ENCODE measurements at regions not wholly inside any gene's neighbourhood (a gene's known extent, or its start where the extent isn't known, plus 50 kb on each side); places are given as distances from the start of the nearest gene placed in this dataset.

- intact Hi-C loops (cut with DNase I) = no loop called here
- H3K4me1 ChIP-seq = no peaks in the 10 kb centered on the region
- WGBS, 3 donors = 82 to 85% (median 84%) methylated on average over 5 of the region's 5 CpGs
Measured at GRCh38 chr2:144666032-144666431, 146.1 kb upstream of the ZEB2 start.

GRCh38 chr2:144663207-144663606 is 143.3 kb upstream of the ZEB2 start:
- H3K4me1 ChIP-seq = no peaks in the 10 kb centered on the region
- no peak overlapping the region for H3K4me3 ChIP-seq
- 91 to 95% (median 91%) methylated on average over 6 of the region's 6 CpGs for WGBS, 3 donors
- no peaks in the 10 kb centered on the region for H3K36me3 ChIP-seq (ENCODE audit: insufficient read depth in 1 of 2, low read depth in 1 of 2)
- DNase-seq (no peak), ATAC-seq (no peak)
- intact Hi-C loops (cut with DNase I) = no loop called here
- H3K9me3 ChIP-seq = no peaks in the 10 kb centered on the region
- H3K27me3 ChIP-seq (ENCODE audit: insufficient read depth in 3 of 3, low read length in 2 of 3) = no peaks in the 10 kb centered on the region
- no peak overlapping the region for H3K27ac ChIP-seq
- TF ChIP-seq CTCF (IDR thresholded peaks at IDR 0.05) = no peak

More at GRCh38 chr2:144666032-144666431, 146.1 kb upstream of the ZEB2 start:
- DNase-seq = no peak
- H3K36me3 ChIP-seq (ENCODE audit: insufficient read depth in 1 of 2, low read depth in 1 of 2) = no peaks in the 10 kb centered on the region
- H3K9me3 ChIP-seq = no peaks in the 10 kb centered on the region
- H3K27ac ChIP-seq = no peak overlapping the region
- TF ChIP-seq CTCF (IDR thresholded peaks at IDR 0.05) = no peak
- H3K4me3 ChIP-seq = no peak overlapping the region
- H3K27me3 ChIP-seq (ENCODE audit: insufficient read depth in 3 of 3, low read length in 2 of 3) = no peaks in the 10 kb centered on the region
- ATAC-seq = no peak

- Histone ChIP-seq H3K27me3 (ENCODE audit: insufficient read depth in 3 of 3, low read length in 2 of 3) (no peaks in the 10 kb centered on the region), H3K9me3 (no peaks in the 10 kb centered on the region), H3K27ac (no peak overlapping the region), H3K4me3 (no peak overlapping the region), H3K36me3 (ENCODE audit: insufficient read depth in 1 of 2, low read depth in 1 of 2) (no peaks in the 10 kb centered on the region), H3K4me1 (no peaks in the 10 kb centered on the region)
- TF ChIP-seq CTCF (IDR thresholded peaks at IDR 0.05) = no peak
- 75 to 79% (median 77%) methylated on average over 5 of the region's 5 CpGs for WGBS, 3 donors
- DNase-seq (no peak), ATAC-seq (peak in 1 of 4 donors; percentile 44)
- intact Hi-C loops (cut with DNase I) = no loop called here
Measured at GRCh38 chr2:144660518-144661316, 140.8 kb upstream of the ZEB2 start.

DNA sequence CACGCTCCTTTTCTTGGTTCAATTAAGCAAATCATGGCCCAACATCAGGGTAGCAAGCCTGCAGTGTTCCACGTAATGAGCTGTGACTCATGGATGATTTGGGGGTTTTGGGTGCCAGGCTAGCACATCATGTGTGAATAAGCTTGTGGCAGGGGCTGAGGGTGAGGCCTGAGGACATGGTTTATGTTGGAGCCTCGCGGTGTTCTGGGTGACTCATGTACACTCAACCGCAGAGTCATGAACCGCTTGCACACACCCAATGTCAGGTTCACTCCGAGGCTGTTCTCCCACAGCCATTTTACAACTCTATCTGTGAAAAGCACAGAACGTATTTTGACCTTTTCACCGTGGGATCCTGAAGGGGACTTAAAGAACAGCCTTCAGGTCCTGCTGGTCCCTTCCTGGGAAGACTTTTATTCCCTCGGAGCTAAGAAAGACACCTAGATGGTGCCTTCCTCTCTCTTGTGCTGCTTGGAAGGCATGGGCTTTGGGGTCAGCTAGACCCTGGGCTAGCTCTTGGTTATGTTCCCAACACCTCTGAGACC is 139.9 kb upstream of the ZEB2 start:
- Histone ChIP-seq H3K4me3 (no peak overlapping the region), H3K27me3 (ENCODE audit: insufficient read depth in 3 of 3, low read length in 2 of 3) (no peaks in the 10 kb centered on the region), H3K4me1 (no peaks in the 10 kb centered on the region), H3K9me3 (no peaks in the 10 kb centered on the region), H3K27ac (no peak overlapping the region), H3K36me3 (ENCODE audit: insufficient read depth in 1 of 2, low read depth in 1 of 2) (no peaks in the 10 kb centered on the region)
- DNase-seq (no peak), ATAC-seq (no peak)
- 74 to 92% (median 81%) methylated on average over 10 of the region's 10 CpGs for WGBS, 3 donors
- TF ChIP-seq CTCF (IDR thresholded peaks at IDR 0.05) = no peak
- intact Hi-C loops (cut with DNase I) = no loop called here

All from psoas muscle (tissue), 7 donors.